ENCODE measurements at regions not wholly inside any gene's neighbourhood (a gene's known extent, or its start where the extent isn't known, plus 50 kb on each side); places are given as distances from the start of the nearest gene placed in this dataset.

DNA sequence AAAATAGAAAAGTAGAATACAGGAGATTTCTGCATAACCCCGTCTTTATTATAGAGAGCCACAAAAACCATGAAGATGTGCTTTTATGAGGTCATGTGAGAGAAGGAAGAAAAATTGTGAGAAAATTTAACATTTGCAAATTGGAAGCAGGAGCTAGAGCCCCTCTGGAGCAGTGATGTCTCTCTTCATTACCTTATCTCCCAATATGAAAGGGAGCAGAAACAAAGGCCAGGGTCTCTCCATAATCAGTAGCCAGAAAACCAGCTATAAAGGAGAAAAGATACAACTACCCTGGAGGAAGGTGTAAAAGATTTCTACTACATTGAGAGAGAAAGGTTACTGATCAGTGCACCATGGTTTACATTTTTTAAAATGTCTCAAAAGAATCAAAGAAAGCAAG, 53.2 kb upstream of the ITGA1 start:
- no peak for DNase-seq

DNA sequence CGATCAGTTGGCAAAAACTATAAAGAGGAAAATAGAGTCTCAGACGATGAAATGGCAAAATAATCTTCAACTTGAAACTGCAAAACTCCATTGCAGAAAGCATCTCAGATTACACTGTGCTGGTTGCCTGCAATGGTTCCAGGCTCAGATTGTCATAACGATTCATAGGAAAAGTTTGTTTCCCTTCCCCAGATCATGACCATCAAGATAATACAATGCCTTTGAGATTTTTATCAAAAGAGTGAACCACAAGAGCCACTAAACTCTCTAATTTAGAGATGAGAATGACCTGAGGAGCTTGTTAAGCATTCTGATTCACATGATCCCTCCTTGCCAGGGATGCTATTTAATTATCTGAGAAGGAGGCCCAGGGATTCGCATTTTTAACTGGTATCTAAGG, 52.6 kb upstream of the ITGA1 start:
- no peak for DNase-seq
